Breast epithelium (tissue), 4 donors: ENCODE measurements at regions not wholly inside any gene's neighbourhood (a gene's known extent, or its start where the extent isn't known, plus 50 kb on each side); places are given as distances from the start of the nearest gene placed in this dataset.

ENCODE experiments used
- DNase-seq, 2 donors: peaks; one replicate each; pipeline ENCODE4 v3.0.0-alpha.2; 2019; ENCODE audit warnings: low spot score in 2 of 2
- H3K27ac ChIP-seq, 2 donors: fragments of 200-600 bp; sonication (generic) in 1 of 2; one replicate each; pipeline ENCODE4 v1.5.1; 2016 to 2019; ENCODE audit warnings: mild to moderate bottlenecking in 1 of 2
- H3K27me3 ChIP-seq, 2 donors: fragments of 200-600 bp; sonication (generic) in 1 of 2; one replicate each; pipeline versions ENCODE4 v1.5.1 to v1.6.0; 2017 to 2019; ENCODE audit warnings: control low read depth in 1 of 2, mild to moderate bottlenecking in 1 of 2
- H3K36me3 ChIP-seq: fragments of 200-600 bp; one replicate; pipeline ENCODE4 v1.5.1; 2019
- H3K4me1 ChIP-seq, 2 donors: fragments of 200-600 bp; sonication (generic); one replicate each; pipeline ENCODE4 v1.5.1; 2016 to 2019; ENCODE audit warnings: control low read depth in 1 of 2
- H3K4me3 ChIP-seq, 3 donors: fragments of 200-600 bp; sonication (generic); 1 replicate in 2 of 3; 2 replicates in 1 of 3; pipeline ENCODE4 v1.5.1; 2016 to 2019; ENCODE audit warnings: mild to moderate bottlenecking in 3 of 3, moderate library complexity in 2 of 3
- H3K9me3 ChIP-seq, 2 donors: fragments of 200-600 bp; sonication (generic) in 1 of 2; one replicate each; pipeline ENCODE4 v1.5.1; 2016 to 2019; ENCODE audit warnings: control low read depth in 1 of 2
- CTCF ChIP-seq, 3 donors: fragments of 450-650 bp; IDR thresholded peaks; one replicate each; pipeline ENCODE4 v1.5.1; 2016 to 2017; ENCODE audit warnings: antibody characterized with exemption in 3 of 3, mild to moderate bottlenecking in 3 of 3, moderate library complexity in 3 of 3
- POLR2A ChIP-seq: fragments of 450-650 bp; IDR thresholded peaks from one replicate; pipeline ENCODE4 v1.6.1; 2016; ENCODE audit warnings: antibody characterized with exemption, mild to moderate bottlenecking, moderate library complexity
- POLR2AphosphoS5 ChIP-seq, 3 donors: sonication (generic); formaldehyde crosslinking; IDR thresholded peaks; one replicate each; pipeline ENCODE4 v1.6.1; 2017; ENCODE audit warnings: antibody characterized with exemption in 3 of 3
- intact Hi-C: fragments of 100-400 bp; cut with DNase I; formaldehyde crosslinking; loops from one replicate; pipeline ENCODE4 v1.15.1; 2023; ENCODE audit warnings: low total_unique reads

GRCh38 chr5:118371973-118372831 lies 616.1 kb downstream of the DTWD2 start:
- TF ChIP-seq POLR2A: no peak
- TF ChIP-seq CTCF (IDR thresholded peaks at IDR 0.05): no peak
- TF ChIP-seq POLR2AphosphoS5 (IDR thresholded peaks at IDR 0.05): no peak
- Histone ChIP-seq H3K27ac (no peak overlapping the region), H3K9me3 (no peaks in the 10 kb centered on the region), H3K4me1 (no peaks in the 10 kb centered on the region), H3K27me3 (no peaks in the 10 kb centered on the region), H3K36me3 (no peaks in the 10 kb centered on the region), H3K4me3 (no peak overlapping the region)
- intact Hi-C loops: no loop called here
- no peak for DNase-seq

GRCh38 chr5:118366429-118366828 lies 621.9 kb downstream of the DTWD2 start:
- no peak for DNase-seq
- no peak for TF ChIP-seq POLR2A
- TF ChIP-seq CTCF (IDR thresholded peaks at IDR 0.05): no peak
- TF ChIP-seq POLR2AphosphoS5 (IDR thresholded peaks at IDR 0.05): no peak
- Histone ChIP-seq H3K4me3 (no peak overlapping the region), H3K36me3 (no peaks in the 10 kb centered on the region), H3K9me3 (peaks cover 0 to 5% of the 10 kb centered on the region in 2 donors), H3K27ac (no peak overlapping the region), H3K4me1 (no peaks in the 10 kb centered on the region), H3K27me3 (no peaks in the 10 kb centered on the region)
- intact Hi-C loops: no loop called here

DNA sequence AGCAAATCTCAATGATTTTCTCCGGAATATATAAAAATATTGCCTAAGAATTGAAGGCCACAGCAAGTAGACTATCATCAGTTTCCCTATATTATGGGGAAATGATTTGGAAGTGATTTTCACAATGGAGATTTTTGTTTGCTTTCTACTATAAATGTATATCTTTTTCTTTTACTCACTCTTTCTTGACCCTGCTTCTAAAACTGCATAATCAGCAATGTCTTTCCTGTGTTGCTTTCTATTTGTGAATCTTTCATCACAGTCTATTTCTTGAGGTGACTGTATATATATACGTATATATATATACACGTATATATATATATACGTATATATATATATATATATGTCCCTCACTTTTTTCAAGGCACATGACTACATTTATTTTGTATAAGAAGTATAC lies 622.6 kb downstream of the DTWD2 start:
- Histone ChIP-seq H3K9me3 (peaks cover 0 to 5% of the 10 kb centered on the region in 2 donors), H3K4me1 (no peaks in the 10 kb centered on the region), H3K4me3 (no peak overlapping the region), H3K27ac (no peak overlapping the region), H3K36me3 (no peaks in the 10 kb centered on the region), H3K27me3 (no peaks in the 10 kb centered on the region)
- TF ChIP-seq CTCF (IDR thresholded peaks at IDR 0.05): no peak
- no peak for TF ChIP-seq POLR2A
- no peak for TF ChIP-seq POLR2AphosphoS5 (IDR thresholded peaks at IDR 0.05)
- intact Hi-C loops: no loop called here
- DNase-seq: no peak

GRCh38 chr5:118354797-118355196 lies 633.5 kb downstream of the DTWD2 start:
- Histone ChIP-seq H3K4me1 (no peaks in the 10 kb centered on the region), H3K36me3 (no peaks in the 10 kb centered on the region), H3K9me3 (no peaks in the 10 kb centered on the region), H3K27me3 (no peaks in the 10 kb centered on the region), H3K27ac (no peak overlapping the region), H3K4me3 (no peak overlapping the region)
- no peak for TF ChIP-seq POLR2AphosphoS5 (IDR thresholded peaks at IDR 0.05)
- intact Hi-C loops: no loop called here
- no peak for DNase-seq

DNA sequence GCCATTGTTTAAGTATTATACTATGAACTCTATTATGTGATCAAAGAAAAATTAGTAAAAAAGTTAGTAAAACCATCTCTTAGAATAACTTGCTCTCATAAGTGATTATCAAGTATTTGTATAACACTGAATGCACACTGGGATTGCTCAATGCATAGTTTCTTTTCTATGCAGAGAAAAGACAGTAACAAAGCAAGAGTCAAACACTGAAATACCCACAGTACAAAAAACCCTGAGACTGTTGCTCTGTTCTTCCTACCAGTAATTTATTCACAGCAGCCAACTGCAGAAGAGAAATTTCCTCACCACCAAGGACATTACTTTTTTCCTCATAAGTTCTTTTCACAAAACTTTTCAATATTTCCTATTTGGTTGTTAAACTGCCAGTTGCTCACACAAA lies 634.4 kb downstream of the DTWD2 start:
- H3K27me3 ChIP-seq: no peaks in the 10 kb centered on the region
- no peak overlapping the region for H3K27ac ChIP-seq
- DNase-seq: no peak
- no peaks in the 10 kb centered on the region for H3K4me1 ChIP-seq
- H3K9me3 ChIP-seq: no peaks in the 10 kb centered on the region
- H3K4me3 ChIP-seq: no peak overlapping the region
- intact Hi-C loops: no loop called here
- no peak for TF ChIP-seq CTCF (IDR thresholded peaks at IDR 0.05)
- TF ChIP-seq POLR2A: no peak
- TF ChIP-seq POLR2AphosphoS5 (IDR thresholded peaks at IDR 0.05): no peak
- no peaks in the 10 kb centered on the region for H3K36me3 ChIP-seq
